HG03432 (cell line): ENCODE measurements at regions not wholly inside any gene's neighbourhood (a gene's known extent, or its start where the extent isn't known, plus 50 kb on each side); places are given as distances from the start of the nearest gene placed in this dataset.

Experiments used
- ATAC-seq: cut with Tn5 transposase; IDR thresholded peaks from one replicate; pipeline ENCODE4 v1.9.1; 2021; ENCODE audit warnings: mild to moderate bottlenecking, moderate library complexity; ENCODE audit not compliant: unreplicated experiment

DNA sequence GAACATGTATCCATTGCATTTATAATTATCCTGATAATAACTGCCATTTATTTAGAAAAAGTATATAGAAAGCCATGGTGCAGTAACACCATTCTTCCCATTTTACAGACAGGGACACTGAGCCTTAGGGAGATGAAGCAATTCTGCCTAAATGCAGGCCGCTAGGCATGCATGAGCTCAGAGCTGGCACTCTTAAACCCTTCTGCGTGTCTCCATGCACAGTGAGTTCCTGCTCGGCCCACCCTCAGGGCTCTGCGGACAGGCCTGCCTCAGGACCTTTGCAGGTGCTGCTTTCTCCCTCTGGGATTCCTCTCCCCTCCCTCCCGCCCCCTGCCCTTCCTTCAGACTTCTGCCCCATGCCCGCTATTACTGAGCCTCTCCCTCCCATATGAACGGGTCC lies 54.3 kb upstream of the WSB1 start:
- no peak for ATAC-seq

DNA sequence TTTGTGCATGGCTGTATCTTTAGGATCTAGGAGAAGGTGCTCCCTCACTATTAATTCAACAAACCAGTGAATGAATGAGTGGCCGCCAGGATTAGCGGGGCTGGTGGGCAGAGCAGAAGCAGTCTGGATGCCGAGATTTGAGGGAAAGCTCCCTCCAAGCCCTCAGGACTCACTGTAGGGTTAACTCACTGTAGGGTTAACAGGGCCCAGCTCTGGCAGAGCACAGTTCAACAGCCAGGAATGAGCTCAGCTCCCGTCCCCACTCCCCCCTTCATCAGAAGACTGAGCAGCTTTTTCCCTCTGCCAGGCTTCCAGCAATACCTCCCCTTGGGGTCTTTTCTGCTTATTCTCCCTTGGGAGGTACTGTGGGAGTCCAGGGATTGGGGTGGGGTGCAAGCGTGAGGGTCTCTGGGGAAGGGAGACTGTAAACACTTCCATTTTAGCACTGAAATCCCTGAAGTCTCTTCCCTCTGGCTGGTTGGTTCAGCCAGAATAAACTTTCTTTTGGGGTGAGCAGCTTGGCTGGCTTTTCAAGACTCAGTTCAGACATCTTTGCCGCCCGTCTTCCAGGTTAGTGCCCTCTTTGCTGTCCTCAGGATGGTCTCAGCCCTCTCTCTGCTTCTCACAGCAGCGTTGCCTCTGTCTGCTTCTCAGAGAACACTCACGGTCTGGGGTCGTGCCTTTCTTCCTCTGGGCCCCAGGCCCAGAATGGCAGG lies 53.7 kb upstream of the WSB1 start:
- ATAC-seq: no peak

DNA sequence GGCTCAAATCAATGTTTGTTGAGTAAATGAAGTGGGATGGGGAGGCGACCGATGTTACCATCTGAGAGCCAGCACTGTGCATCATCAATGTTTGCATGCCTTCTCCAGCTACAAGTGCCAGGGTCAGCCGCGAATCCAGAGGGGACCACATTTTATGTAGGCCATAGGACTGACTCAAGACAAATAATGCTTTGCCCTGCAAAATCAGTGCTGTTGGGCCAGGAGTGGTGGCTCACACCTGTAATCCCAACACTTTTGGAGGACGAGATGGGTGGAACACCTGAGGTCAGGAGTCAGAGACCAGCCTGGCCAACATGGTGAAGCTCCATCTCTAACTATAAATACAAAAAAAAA lies 53.1 kb upstream of the WSB1 start:
- no peak for ATAC-seq

DNA sequence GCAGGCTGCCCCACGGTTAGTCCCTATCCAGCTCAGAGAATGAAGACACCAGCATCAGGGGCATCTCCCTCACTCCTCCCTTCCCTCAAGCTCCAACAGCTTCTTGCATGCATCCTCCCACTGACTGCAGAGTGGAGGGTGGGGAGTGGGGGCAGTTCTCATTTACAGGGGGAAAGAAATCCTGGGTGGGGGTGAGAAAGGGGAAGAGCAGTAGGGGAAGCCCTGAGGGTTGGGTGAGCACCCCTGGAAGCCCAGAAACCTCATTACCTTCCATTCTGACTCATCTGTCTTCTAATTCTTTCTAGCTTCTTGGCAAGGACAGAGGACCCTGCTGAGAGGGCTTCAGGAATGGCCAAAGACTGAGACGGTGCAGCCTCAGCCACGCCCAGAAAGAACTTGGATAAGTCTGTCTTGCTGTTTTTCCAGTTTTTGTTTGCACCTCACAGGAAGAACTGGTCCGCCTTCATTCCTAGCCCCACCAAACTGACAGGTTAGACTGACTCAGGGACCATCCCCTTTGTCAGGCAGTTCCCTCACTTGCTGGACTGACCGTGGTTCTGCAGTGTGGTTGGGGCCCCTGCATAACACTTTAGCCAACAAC lies 52.5 kb upstream of the WSB1 start:
- peak; percentile 61 for ATAC-seq

DNA sequence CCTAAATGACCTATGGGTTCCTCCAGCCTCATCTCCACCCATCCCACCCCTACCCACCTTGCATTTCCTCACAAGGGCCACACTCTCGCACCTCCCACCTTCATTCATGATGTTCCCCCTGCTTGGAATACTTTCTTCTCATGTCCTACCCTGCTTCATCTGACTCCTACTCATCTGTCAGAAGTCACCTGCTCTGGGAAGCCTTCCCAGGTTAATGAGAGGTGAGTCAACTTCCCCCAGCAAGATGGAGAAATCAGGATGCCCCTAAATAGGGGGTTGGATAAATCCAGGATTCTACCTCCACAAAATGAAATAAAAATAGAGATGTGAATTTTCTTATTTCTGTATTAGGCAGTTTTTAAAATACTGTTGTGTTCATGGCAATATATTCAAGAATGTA lies 51.0 kb upstream of the WSB1 start:
- ATAC-seq: no peak

DNA sequence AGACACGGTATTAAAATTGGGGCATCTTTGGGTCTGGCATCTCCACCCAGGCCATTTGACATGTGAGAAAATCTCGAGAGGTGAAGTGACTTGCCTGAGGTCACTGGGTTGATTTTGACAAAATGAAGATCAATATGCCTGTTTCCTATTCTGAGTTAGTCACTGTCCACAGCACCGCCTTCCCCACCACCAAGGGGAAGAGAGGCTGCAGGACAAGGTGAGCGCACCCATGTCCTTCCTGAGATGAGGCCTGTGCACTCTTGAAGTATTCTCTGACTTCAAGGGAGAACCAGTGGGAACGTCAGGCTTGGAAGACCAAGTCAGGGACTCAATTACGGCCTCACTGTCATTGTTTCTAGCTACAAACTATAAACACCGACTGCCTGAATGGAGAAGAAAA lies 49.9 kb upstream of the WSB1 start:
- ATAC-seq: no peak
